GM13977 (cell line): ENCODE measurements at regions not wholly inside any gene's neighbourhood (a gene's known extent, or its start where the extent isn't known, plus 50 kb on each side); places are given as distances from the start of the nearest gene placed in this dataset.

ENCODE experiments used
- DNase-seq: peaks from one replicate; pipeline ENCODE4 v3.0.0; 2012; ENCODE audit warnings: low spot score
- CTCF ChIP-seq: IDR thresholded peaks from 2 replicates; pipeline ENCODE4 v1.5.1; 2012; ENCODE audit warnings: mild to moderate bottlenecking, control low read depth; ENCODE audit not compliant: insufficient read depth; ENCODE audit errors: extremely low read depth, missing control alignments
- in situ Hi-C: fragments of 300-500 bp; cut with MboI; formaldehyde crosslinking; loops from one replicate; pipeline ENCODE4 v1.12.0; 2022; ENCODE audit warnings: low sequenced_read_pairs, low pct_unique_long_range_greater_than_20kb, mixed read lengths, inconsistent platforms; ENCODE audit not compliant: unreplicated experiment

- TF ChIP-seq CTCF = no peak
- in situ Hi-C loops = no loop called here
- DNase-seq = no peak
Observed at GRCh38 chr12:84691266-84691665, 221.3 kb downstream of the SLC6A15 start.

GRCh38 chr12:84689638-84690037 lies 223.0 kb downstream of the SLC6A15 start:
- DNase-seq = no peak
- in situ Hi-C loops = no loop called here
- no peak for TF ChIP-seq CTCF

- in situ Hi-C loops = no loop called here
- TF ChIP-seq CTCF = no peak
- no peak for DNase-seq
Observed at GRCh38 chr12:84685379-84685778, 227.2 kb downstream of the SLC6A15 start.

- TF ChIP-seq CTCF = no peak
- no peak for DNase-seq
- in situ Hi-C loops = no loop called here
Observed at GRCh38 chr12:84676787-84677186, 235.8 kb downstream of the SLC6A15 start.

- no peak for DNase-seq
- no peak for TF ChIP-seq CTCF
- in situ Hi-C loops = no loop called here
Observed at GRCh38 chr12:84661786-84662185, 250.8 kb downstream of the SLC6A15 start.

GRCh38 chr12:84660139-84660538 lies 252.5 kb downstream of the SLC6A15 start:
- DNase-seq = no peak
- TF ChIP-seq CTCF = no peak
- in situ Hi-C loops = no loop called here

- in situ Hi-C loops = no loop called here
- no peak for DNase-seq
- TF ChIP-seq CTCF = no peak
Observed at GRCh38 chr12:84658877-84659276, 253.7 kb downstream of the SLC6A15 start.
